ENCODE measurements at regions not wholly inside any gene's neighbourhood (a gene's known extent, or its start where the extent isn't known, plus 50 kb on each side); places are given as distances from the start of the nearest gene placed in this dataset.

- TF ChIP-seq MECOM (CRISPR knock-in tag; IDR thresholded peaks at IDR 0.05) (no peak), NFIX (CRISPR knock-in tag; IDR thresholded peaks at IDR 0.05; ENCODE audit: low read depth) (no peak), KAT7 (CRISPR knock-in tag; IDR thresholded peaks at IDR 0.05; ENCODE audit: borderline replicate concordance) (no peak), GTF2A2 (tag; IDR thresholded peaks at IDR 0.05) (no peak), NCOA2 (IDR thresholded peaks at IDR 0.05; ENCODE audit: partially characterized antibody in 2 of 2) (no peak), SREBF1 (IDR thresholded peaks at IDR 0.05; ENCODE audit: borderline replicate concordance, low read depth, low read length) (no peak), EGR1 (conservative IDR thresholded peaks at IDR 0.05) (no peak)
- TF ChIP-seq, protein P1, sequence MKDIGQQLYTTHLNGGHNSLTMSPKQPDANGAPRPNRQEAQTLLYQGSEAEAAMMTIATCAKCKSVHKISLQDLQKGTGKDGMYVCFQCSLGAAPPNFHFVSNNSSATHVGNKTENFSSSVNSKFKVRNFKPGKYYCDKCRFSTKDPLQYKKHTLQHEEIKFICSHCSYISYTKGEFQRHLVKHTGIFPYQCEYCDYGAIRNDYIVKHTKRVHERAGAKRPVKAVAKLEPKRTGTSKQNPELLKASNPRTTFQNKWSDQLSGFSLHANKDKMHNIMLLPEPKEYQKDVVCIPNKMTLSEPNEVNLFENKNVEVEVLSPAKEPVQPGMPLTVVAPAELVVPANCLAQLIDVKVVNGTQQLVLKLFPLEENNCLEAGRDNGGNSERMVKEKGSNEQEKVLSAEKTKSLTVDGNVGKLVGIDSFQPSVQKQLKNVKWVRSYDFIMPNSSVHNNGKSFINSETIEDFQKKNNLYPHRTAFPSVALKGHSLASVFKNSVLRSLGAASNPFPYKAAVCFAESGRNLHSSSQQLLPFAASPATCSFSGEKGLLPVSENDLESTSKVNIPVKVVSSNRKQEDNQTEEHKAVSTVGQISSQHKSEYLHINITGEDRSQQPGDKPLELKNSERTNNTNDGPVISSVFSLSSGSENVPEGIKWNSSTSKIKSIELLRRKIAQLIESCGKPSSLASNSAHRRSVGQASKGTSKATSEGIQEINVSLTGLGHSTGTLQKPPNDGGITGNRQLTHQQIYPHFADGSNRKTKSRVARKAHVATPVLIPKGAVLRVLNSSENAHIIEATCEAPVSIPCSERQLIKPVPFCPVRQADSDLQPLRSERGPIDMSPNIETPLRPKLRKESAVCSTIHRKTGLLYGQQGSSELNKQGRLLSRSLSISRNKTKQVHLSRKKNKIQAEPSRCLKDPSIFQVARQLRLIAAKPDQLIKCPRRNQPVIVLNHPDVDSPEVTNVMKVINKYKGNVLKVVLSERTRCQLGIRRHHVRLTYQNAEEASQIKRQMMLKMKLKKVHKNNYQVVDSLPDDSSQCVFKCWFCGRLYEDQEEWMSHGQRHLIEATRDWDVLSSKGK (CRISPR knock-in tag; IDR thresholded peaks at IDR 0.05) = no peak
- no peak overlapping the region for H3K4me2 ChIP-seq (ENCODE audit: insufficient read depth, low read length)
- H4K20me1 ChIP-seq (replicated peaks; ENCODE audit: control insufficient read depth, insufficient read depth, low read length) = no peaks in the 10 kb centered on the region
- ATAC-seq (no peak), FAIRE-seq (no peak), DNase-seq (ENCODE audit: extremely low read depth in 1 of 4, low spot score in 3 of 4) (no peak)
- in situ Hi-C loops (cut with MboI) (no loop called here), intact Hi-C loops (cut with micrococcal nuclease) (loop anchor here (5.0 kb wide), 1 partner anchor 953 kb away; the partner anchor contains the start of gene ADAMTS1)
- H3K4me3 ChIP-seq = no peak overlapping the region
- H3K27ac ChIP-seq (ENCODE audit: extremely low read depth, low read depth, low read length) = no peak overlapping the region
- H2AFZ ChIP-seq (ENCODE audit: low read depth, low read length) = no peak overlapping the region
- CTCF ChIA-PET (ENCODE audit: low intra/inter-chr PET ratio) = interaction anchor here (0.7 kb wide), 1 partner anchor 13 kb away, joined by 3 read pairs; no protein-coding TSS in a partner anchor
- no peak overlapping the region for H3K9ac ChIP-seq (ENCODE audit: insufficient read depth in 1 of 2, low read depth in 2 of 2, low read length in 2 of 2)
- H3K9me3 ChIP-seq (replicated peaks; ENCODE audit: control insufficient read depth, insufficient read depth, low read depth, low read length) = peaks cover 4% of the 10 kb centered on the region; the same call in 1 of the 2 replicates
- no peaks in the 10 kb centered on the region for H3K4me1 ChIP-seq (replicated peaks in 1 of 2; ENCODE audit: control insufficient read depth in 2 of 2, insufficient read depth in 2 of 2, low read length in 2 of 2)
- POLR2A ChIA-PET = no interaction called here
- H3K27me3 ChIP-seq (ENCODE audit: control insufficient read depth in 2 of 2, insufficient read depth in 2 of 2, low read length in 2 of 2) = no peaks in the 10 kb centered on the region
- WGBS (ENCODE audit: insufficient coverage, low coverage, missing lambda C conversion rate) = 1% methylated on average over 8 of the region's 8 CpGs
- no peaks in the 10 kb centered on the region for H3K36me3 ChIP-seq (ENCODE audit: control insufficient read depth, insufficient read depth, low read length)
- H3K9me1 ChIP-seq (ENCODE audit: control insufficient read depth, insufficient read depth, low read length) = no peaks in the 10 kb centered on the region
- BruUV-seq (replicated peaks) = no TSS peak
- no peaks in the 10 kb centered on the region for H3K79me2 ChIP-seq (ENCODE audit: control insufficient read depth, insufficient read depth, low read length)
Observed at GRCh38 chr21:27799861-27800260, 833.0 kb upstream of the ADAMTS5 start.
